Thyroid gland (tissue), 4 donors: ENCODE measurements at regions not wholly inside any gene's neighbourhood (a gene's known extent, or its start where the extent isn't known, plus 50 kb on each side); places are given as distances from the start of the nearest gene placed in this dataset.

Source experiments
- CTCF ChIP-seq, 6 experiments: fragments of 200-600 bp in 3 of 6; fragments of 450-650 bp in 3 of 6; sonication (generic) in 3 of 6; IDR thresholded peaks; one replicate each; pipeline ENCODE4 v1.5.1; 2016 to 2019; ENCODE audit warnings: antibody characterized with exemption in 6 of 6, mild to moderate bottlenecking in 2 of 6, inconsistent platforms in 1 of 6, moderate library complexity in 1 of 6
- POLR2A ChIP-seq, 2 donors: fragments of 450-650 bp; IDR thresholded peaks; one replicate each; pipeline ENCODE4 v1.6.1; 2017; ENCODE audit warnings: antibody characterized with exemption in 2 of 2, mild to moderate bottlenecking in 2 of 2, moderate library complexity in 1 of 2

- TF ChIP-seq CTCF (IDR thresholded peaks at IDR 0.05) (no peak), POLR2A (IDR thresholded peaks at IDR 0.05) (no peak)
Measured at GRCh38 chr10:28737096-28737495, 59.8 kb downstream of the BAMBI start.
